ENCODE measurements at regions not wholly inside any gene's neighbourhood (a gene's known extent, or its start where the extent isn't known, plus 50 kb on each side); places are given as distances from the start of the nearest gene placed in this dataset.

DNA sequence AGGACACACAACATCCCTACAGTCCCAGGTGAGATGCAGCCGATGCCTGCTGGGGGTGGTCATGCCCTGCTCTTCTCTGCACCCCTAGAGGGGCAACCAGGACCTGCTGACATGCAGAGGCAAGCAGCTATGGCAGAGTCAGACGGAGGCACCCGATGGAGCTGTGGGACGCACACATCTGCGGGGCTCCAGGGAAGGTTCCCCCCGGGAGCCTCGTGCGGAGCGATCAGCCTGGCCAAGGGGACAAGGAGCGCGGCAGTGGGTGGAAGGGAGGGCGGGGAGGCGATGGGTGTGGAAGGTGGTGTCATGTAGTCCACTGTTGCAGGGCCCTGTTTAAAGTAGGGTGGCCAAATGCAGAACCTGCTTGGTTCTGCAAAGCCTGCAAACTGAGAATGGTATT is 143.0 kb upstream of the AJAP1 start:
- DNase-seq = no peak

DNA sequence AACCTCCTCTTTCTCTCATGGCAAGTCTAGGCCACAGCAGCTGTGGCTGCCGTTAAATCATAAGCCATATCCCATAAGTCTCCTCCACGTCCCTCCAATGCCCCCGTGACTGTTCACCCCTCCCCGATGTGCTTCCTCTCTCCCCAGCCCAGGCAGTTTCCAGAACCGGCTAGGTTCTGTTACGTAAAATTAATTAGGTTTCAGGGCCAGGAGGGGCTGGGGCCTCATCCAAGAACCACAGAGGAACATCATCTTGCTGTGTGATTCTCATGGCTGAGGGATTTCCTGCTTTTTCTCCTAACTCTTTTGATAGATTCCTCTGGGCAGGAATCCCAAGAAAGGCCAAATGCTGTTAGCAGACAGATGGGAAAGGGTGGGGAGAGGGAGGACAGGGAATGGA is 141.8 kb upstream of the AJAP1 start:
- DNase-seq = no peak

DNA sequence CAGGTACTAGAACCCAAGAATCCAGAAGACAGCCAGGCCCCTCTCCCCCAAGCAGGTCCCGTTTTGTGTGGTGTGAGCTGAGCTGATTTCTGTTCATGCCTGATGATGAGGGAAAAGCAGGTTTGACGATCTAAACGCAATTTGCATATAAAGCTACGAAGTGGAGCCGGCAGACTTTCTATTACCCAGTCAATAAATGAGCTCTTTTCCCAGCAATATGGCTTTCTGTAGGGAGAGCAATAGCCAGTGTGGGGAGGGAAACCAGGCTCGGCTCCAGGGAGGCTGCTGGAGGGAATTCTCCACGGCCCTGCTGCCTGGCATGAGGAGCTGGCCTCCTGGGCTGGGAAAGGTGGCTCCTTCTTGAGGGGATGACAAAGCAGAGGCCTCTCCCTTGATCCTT is 140.7 kb upstream of the AJAP1 start:
- DNase-seq = no peak

DNA sequence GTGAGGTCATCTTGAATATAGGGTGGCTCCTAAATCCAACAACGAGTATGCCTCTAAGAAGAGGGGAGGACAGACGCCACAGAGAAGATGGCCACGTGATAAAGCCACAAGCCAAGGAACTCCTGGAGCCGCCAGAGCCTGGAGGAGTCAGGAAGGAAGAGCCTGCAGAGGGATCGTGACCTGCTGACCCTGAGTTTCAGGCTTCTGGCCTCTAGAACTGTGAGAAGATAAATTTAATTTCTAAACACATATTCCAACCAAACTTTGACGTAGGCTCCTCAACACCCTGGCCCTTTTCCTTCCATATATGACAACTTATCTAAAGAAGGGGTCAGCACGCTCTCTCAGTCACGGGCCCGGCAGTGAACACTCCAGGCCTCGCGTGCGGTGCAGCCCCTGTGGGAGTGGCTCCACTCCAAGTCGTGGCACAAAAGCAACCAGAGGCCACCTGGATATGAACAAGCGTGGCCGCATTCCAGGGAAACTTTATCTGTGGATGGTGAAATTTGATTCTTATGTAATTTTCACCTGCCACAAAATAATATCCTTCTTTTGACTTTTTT is 138.6 kb upstream of the AJAP1 start:
- DNase-seq = no peak

DNA sequence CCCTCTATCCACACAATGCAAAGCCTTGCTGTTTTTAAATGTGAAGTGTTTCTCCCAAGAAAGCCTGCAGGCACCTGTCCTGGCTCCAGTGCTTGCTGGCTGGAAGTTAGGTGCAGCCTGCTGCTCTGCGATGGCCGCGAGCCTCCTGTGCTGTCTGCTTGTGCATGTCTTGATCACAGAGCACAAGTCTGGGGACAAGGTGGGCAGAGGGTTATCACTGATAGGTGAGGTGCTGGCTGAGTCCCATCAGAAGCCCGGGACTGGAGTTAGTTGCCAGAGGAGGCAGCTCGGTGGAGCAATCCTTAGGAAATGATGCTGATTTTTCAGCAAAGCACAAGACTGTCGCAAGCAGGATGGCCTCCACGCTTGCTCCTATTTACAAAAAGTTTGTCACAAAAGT is 137.8 kb upstream of the AJAP1 start:
- no peak for DNase-seq

DNA sequence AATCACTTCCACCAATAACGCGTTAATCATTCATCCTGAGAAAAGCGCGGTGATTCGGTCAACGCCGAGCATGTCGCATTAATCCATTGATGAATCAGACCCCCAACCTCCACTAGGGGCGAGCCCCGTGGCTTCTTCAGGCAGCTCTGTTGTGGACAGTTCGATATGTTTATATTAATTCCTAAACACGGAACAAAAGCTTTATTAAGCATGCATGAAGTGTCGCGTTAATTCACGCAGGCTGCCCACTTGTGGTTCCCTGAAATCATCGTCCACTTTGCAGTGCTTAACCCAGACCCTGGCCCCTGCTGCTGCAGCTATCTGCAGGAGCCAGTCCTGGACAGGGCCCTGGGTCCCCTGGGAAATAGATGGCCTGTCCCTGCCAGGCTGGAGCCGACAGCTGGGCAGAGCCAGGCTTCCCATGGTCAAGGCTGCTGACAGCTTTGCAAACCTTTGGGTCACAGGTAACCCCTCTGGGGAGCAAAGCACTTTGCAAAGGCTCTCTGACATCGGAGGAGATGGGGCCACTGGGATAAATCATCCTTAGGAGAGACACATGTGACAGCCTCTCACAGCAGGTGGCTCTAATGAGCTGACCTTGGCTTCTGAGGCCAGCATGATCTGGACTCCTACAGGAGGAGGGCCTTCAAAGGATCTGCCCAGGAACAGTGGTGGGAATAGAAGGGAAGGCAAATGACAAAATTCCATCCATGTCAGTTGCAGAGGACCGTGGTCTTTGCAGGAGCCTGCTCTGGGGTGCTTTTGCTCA is 137.0 kb upstream of the AJAP1 start:
- no peak for DNase-seq

DNA sequence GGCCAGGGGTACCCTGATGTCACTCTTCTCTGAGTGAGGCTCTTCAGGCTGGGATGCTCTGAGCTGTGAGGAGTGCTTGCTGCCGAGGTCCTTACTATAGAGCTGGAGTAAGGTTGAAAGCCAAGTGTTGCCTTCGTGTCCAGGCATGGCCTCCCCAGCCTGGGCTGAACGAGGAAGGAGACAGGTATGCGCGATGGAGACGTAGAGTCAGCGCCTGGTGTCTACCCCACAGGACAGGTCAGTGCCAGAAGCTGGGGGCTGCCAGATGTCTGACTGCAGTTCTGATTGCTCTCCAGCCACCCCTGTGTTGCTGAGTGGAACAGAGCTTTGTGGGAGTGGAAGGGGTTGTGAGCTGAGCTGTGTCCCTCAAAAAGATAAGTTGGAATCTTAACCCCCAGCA is 135.8 kb upstream of the AJAP1 start:
- no peak for DNase-seq

DNA sequence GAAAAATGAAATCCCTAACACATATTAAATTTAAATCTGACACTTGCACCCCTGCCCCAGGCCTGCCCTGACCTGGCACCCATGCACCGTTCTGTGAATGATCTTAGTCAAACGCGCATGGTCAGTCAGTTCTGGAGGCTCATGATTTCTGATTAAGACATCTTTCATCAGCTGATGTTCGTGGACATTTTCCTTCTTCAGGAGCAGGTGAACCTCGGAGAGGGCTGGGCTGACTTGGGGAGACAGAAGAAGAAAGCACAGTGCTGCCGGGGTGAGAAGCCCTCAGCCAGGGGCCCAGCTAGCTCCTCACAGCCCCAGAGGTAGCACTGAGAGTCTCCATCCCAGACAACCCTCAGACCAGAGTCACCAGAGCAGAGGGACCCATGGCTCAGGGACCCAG is 134.5 kb upstream of the AJAP1 start:
- no peak for DNase-seq

DNA sequence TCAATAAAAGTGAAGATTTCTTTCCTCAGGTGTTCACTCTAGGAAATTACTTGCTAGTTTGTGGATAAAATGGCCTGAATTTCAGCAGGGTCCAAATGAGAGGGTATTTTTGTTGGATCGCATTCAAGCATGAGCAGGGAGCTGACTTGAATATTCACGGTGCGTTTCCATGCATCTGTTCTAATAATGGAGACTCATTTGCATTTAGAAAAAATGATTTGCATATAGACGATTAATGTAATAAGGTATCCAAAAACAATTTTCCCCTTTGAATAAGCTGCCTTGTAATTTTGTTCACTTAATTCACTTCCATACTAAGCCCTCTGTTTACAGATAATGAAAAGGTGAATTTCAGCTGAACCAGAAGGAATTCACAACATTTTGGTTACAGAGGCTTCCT is 130.9 kb upstream of the AJAP1 start:
- no peak for DNase-seq

DNA sequence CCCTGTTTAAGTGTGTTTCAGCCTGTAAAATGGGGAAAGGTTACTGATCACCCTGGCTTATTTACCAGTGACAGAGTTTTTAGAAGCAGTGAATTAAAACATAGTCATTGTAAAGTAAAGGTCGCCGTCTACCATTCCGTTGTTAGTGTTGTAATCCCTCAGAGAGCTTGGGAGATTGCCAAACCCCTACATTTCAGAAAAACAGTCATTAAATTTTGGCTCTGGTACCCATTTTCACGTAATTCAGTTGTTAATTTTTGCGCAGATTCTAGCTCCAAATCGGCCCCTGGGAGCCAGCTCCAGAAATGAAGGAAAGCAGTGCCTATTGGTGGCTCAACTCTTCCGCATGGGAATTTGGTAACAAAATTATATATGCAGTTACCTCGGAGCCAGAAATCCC is 127.7 kb upstream of the AJAP1 start:
- DNase-seq = no peak

DNA sequence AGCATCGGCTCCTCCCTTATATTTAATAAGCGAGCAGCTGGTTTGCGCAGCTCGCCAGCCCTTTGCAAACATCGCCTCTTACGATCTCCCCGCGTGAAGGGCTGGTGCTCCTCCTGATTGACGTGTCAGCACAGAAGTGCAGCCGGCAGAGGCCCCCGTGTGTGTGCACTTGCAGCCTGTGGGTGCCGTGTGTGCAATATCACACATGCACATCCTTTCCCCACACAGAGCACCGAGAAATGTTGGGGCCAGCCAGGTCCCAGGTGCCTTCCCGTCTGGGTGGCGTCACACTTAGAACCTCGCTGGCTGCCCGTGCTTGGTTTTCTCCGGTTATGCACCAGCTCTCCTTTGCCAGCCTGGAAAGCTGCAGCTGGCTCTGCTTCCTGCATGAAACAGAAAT is 126.6 kb upstream of the AJAP1 start:
- peak; percentile 80 for DNase-seq

DNA sequence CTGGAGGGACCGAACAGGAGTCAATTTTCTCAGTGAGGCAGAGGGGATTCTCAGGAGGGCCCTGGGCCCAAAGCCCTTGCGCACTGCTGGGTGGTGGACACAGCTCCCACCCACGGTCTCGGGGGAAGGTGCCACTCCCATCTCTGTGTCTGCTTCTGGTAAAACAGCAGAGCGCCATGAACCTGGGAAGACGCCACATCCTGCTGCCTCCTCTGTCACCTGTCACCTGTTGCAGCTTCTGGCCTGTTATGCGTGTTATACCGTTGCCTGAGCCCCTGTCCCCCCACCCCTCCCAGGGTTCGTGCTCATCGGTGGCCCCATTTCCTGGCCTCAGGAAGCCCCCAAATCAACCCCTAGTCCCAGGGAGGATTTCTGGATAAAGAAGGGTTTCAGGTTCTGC is 125.8 kb upstream of the AJAP1 start:
- no peak for DNase-seq

DNA sequence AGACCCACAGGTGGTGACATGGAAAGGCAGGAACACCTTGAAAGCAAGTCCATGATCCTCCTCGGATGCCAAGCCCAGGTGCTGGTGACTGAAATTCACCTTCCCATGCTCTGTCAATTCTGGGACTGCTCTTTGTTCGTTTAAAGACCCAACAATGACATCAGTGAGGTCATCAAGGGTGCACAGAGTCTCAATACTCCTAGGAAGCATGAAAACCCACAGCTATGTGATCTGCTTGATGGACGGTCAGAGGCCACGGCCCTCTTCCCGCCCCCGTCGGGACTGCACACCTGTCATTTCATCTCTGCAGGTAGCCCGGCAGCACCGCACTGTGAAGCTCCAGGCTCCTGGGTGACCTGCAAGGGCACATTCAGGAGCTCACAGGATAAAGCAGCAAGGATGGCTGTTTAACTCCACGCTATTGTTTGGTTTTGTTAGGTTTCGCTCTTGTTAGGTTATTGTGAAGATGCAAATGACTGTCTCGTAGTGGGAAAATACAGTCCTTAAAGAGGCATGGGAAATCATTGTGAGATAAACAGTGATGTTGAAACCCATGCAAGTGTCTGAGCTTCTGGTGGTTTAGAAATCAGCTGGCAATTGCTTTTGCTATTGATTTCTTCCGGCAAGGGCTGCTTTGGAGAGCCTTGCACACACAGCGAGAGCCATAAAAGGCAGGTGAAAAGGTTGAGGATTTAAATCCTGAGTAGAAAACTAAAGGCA is 124.8 kb upstream of the AJAP1 start:
- DNase-seq = no peak

DNA sequence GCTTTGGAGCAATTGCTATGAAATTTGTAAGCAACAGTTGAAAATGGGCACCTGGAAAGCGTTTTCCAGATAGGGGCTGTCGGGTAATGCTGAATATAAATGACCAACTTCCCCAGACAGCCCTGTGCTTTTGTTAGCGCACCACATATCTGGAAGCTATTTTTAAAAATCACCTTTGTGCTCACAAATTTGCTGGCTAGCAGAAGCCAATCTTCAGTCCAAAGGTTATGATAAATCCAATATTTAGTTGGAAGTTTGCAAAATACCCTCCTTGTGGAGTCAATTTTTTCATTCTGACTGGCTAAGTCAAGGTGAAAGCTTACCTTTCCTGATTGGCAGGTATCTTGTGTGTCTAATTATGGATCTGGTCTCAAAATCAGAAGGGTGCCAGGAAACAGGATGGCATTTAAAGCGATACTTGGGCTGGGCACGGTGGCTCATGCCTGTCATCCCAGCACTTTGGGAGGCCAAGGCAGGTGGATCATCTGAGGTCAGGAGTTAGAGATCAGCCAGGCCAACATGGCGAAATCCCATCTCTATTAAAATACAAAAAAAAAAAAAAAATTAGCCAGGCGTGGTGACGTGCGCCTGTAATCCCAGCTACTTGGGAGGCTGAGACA is 124.1 kb upstream of the AJAP1 start:
- DNase-seq = no peak

DNA sequence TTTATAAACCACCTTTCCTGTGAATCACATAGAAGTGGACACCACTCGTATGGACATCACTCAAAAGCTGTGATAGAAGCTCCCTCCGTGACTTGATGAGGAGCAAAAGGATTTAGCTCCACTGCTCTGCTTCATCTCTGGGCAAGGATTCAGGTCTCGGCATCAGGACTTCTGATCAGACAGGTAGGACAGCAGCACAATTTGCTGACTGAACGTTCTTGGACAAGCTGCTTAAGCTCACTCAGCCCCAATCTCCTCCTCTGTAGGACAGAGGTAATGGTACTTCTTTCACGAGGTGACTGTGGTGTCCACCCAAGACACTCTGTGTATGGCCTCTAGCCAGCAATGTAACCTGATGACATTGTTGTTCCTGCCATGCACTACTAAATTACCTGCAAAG is 122.6 kb upstream of the AJAP1 start:
- DNase-seq = no peak

DNA sequence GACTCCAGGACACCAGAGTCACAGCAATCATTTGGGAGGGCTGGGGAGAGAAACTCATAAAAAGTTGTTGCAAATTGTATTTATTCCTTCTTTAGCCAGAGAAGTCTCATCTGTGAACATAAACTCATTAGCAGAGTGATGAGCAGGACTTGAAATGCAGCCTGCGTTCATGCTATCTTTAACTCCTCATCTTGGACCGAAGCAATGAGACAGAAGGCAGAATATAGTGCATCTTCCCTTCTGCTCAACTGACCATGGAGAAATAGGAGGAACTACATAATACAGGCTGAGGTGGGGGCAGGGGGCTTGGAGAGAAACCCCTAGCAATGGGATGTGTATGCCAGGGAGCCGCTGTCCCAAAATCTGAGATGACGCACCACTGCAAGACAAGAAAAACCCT is 121.8 kb upstream of the AJAP1 start:
- DNase-seq = no peak

DNA sequence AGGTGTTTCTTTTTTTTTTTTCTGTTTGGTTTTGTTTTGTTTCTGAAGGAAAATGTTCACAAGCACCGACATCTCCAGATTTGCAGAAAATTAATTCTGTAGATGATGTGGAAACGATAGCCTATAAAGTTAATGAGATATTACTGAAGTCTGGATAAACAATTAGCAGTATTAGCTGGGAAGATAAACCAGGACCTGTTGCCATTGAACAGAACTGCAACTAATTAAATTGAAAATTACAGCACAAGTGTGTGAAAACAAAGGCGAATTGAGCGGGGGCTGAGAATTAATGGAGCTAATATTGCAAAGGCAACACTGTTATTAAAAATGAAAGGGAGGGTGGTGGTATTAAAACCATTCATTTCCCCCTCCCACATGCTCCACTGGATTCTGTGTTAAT is 107.5 kb upstream of the AJAP1 start:
- no peak for DNase-seq

DNA sequence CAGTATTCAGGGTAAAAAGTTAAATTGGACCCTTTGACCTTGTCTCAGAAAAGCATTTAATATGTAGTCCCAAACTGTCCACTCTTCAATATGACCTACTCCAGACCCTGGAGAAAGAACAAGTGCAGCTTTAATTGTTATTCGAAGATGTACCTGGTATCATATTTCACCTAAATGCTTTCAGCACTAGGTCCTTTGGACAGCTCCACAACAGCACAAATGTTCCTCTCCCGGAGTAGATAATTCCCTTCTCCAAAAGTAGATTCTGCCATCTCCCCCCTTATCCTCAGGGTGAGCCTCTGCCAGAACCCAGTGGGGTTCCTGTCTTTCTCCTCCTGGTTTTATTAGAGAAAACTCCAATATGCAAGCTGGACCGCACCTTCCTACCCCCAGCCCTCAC is 104.5 kb upstream of the AJAP1 start:
- DNase-seq = no peak

DNA sequence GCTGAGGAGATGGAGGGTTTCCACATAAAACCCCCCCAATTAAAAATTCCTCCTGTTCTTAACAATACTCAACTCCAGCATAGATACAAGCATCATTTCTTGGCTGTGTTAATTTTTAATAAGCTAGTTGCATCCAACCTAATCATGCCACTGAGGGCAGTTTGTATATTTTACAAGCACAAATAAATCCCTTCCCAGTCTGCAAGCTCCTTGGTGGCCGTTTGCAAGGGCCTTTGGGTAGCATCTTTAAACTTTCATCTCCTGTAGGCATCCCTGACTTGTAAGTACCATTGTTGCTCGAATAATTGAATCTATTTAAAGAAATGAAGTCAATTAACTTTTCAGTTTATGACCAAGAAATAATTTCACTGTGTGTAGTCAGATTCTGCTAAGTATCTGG is 103.5 kb upstream of the AJAP1 start:
- no peak for DNase-seq

DNA sequence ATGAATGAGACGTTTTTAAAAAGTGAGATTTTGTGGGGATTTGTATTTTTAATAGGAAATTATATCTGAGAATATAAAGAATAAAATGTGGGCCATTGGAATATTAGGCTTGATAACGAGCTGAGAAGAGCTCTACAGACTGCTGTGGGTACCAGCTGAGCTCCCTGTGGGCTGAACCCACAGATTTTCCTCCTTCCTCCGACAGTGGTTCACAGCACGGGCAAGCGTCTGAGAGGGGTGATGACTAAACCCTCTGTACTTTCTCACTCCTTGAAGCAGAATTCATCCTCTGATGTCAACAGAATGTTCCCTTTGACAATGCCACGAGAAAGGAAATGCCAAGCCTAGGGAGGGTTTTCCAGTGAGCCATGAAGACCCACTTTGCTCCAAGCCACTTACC is 102.7 kb upstream of the AJAP1 start:
- no peak for DNase-seq

DNA sequence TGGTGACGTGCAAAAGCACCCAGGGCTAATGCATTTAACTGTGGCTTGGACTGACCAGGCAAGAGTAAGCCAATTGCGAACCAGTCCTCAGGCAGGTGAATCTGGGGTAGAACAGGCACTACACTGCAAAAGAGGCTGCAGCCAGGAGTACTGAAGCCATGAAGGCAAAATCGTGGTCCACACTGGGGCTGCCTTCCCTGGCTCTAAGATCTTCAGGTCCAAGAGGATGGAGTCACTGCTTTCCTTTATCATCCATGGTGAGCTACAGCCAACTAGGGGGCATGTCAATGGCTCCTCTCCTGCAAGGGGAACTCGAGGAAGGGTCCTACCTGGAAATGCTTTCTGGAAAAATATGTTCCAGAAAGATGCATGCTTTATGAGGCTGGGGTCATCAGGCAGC is 100.6 kb upstream of the AJAP1 start:
- no peak for DNase-seq

DNA sequence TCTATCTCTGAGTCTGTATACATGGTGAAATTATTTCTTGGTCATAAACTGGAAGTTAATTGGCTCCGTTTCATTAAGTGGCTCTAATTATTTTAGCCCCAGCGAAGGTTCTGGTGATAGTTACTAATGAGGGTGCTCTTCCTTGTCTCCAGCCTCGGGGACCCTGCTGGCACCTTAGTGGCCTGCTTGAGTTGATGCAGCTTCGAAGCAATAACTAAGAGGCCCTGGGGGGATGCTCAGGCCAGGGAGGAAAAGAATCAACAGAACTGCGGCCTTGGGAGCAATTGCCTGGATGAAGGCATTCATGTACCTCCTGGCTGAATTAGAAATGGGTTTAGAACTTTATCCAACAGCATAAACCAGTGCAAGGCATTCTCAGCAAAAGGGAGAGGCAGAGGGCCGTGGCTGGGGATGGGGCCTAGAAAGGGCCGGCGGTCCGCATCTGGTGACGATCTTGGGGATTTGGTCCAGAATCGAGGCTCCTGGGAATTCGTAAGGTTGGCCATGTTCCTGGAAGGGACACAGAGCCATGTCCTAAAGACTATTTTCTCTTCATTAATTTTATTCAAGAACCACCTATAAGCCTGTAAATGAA is 100.0 kb upstream of the AJAP1 start:
- DNase-seq = no peak

DNA sequence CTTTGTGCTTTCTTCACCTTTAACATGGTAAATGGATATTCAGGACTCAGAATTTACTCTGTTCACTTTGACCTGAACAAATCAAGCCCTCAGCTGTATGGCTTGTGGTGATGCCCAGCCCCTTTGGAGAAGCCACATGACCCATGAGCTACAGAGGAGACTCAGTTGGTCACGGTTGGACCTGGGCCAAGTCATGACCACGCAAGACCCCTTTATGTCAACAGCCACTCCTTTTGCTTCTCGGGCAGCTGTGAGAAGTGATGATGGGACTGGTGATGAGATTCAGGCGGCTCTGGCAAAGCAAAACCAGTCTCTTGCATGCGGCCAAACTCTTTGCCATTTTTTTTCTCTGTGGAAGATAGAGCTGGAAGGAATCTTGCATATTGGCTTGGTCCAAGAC is 96.5 kb upstream of the AJAP1 start:
- DNase-seq = no peak

DNA sequence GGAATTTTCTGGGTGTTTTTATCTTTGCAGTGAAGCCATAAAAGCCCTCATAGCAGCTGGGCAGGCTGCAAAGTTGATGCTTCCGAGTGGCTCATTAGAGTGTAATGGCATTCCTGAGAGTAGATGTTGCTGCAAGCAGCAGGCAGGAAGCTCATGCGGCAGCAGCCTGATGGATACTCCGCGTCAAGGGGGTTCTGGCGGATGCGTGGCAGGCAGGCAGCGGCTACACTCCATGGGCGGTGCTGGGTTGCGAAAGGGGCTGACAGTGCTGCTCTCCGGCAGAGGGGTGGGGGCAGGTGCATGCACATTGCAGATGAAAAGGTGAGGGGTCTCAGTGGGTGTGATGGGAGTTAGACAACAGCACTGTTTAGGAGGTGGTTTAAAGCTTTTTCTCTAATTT is 93.2 kb upstream of the AJAP1 start:
- DNase-seq = no peak
